ENCODE measurements at regions not wholly inside any gene's neighbourhood (a gene's known extent, or its start where the extent isn't known, plus 50 kb on each side); places are given as distances from the start of the nearest gene placed in this dataset.

GRCh38 chr4:177860171-177860570, 417.9 kb upstream of the AGA start:
- no peaks in the 10 kb centered on the region for H3K9me3 ChIP-seq
- no peak overlapping the region for H3K27ac ChIP-seq
- H3K4me1 ChIP-seq, result no peaks in the 10 kb centered on the region
- no peaks in the 10 kb centered on the region for H3K27me3 ChIP-seq
- DNase-seq (ENCODE audit: low spot score in 2 of 2), result no peak
- H3K4me3 ChIP-seq, result no peak overlapping the region
- TF ChIP-seq POLR2AphosphoS5 (IDR thresholded peaks at IDR 0.05) (no peak), POLR2A (IDR thresholded peaks at IDR 0.05) (no peak), EP300 (IDR thresholded peaks at IDR 0.05) (no peak), CTCF (IDR thresholded peaks at IDR 0.05) (no peak)
- no peaks in the 10 kb centered on the region for H3K36me3 ChIP-seq

GRCh38 chr4:177861551-177862094, 419.4 kb upstream of the AGA start:
- Histone ChIP-seq H3K27ac (no peak overlapping the region), H3K4me1 (no peaks in the 10 kb centered on the region), H3K27me3 (no peaks in the 10 kb centered on the region), H3K4me3 (no peak overlapping the region), H3K36me3 (no peaks in the 10 kb centered on the region), H3K9me3 (no peaks in the 10 kb centered on the region)
- TF ChIP-seq POLR2A (IDR thresholded peaks at IDR 0.05) (no peak), EP300 (IDR thresholded peaks at IDR 0.05) (no peak), CTCF (IDR thresholded peaks at IDR 0.05) (no peak), POLR2AphosphoS5 (IDR thresholded peaks at IDR 0.05) (no peak)
- WGBS, result 93% methylated on average over 17 of the region's 18 CpGs
- DNase-seq (ENCODE audit: low spot score in 2 of 2), result no peak

- 93% methylated on average over 17 of the region's 19 CpGs for WGBS
- TF ChIP-seq POLR2AphosphoS5 (IDR thresholded peaks at IDR 0.05) (no peak), CTCF (IDR thresholded peaks at IDR 0.05) (no peak)
- no peak overlapping the region for H3K27ac ChIP-seq
- no peaks in the 10 kb centered on the region for H3K4me1 ChIP-seq
- H3K4me3 ChIP-seq, result no peak overlapping the region
- H3K36me3 ChIP-seq, result no peaks in the 10 kb centered on the region
- no peaks in the 10 kb centered on the region for H3K9me3 ChIP-seq
- no peaks in the 10 kb centered on the region for H3K27me3 ChIP-seq
- DNase-seq (ENCODE audit: low spot score in 2 of 2), result peak in 1 of 2 donors; percentile 74
These were observed 420.4 kb upstream of the AGA start for GRCh38 chr4:177862541-177863176.

- no peaks in the 10 kb centered on the region for H3K9me3 ChIP-seq
These were observed 437.6 kb upstream of the AGA start for GRCh38 chr4:177879851-177880250.

GRCh38 chr4:177895136-177895535, 452.9 kb upstream of the AGA start:
- no peak for TF ChIP-seq EP300 (IDR thresholded peaks at IDR 0.05)
- TF ChIP-seq POLR2AphosphoS5 (IDR thresholded peaks at IDR 0.05), result no peak
- TF ChIP-seq CTCF (IDR thresholded peaks at IDR 0.05), result no peak
- no peak for TF ChIP-seq POLR2A (IDR thresholded peaks at IDR 0.05)
- H3K27ac ChIP-seq, result no peak overlapping the region
- no peak for DNase-seq (ENCODE audit: low spot score in 2 of 2)
- H3K4me1 ChIP-seq, result no peaks in the 10 kb centered on the region
- H3K27me3 ChIP-seq, result no peaks in the 10 kb centered on the region
- no peaks in the 10 kb centered on the region for H3K36me3 ChIP-seq
- H3K9me3 ChIP-seq, result no peaks in the 10 kb centered on the region
- H3K4me3 ChIP-seq, result no peak overlapping the region

More at GRCh38 chr4:177879851-177880250, 437.6 kb upstream of the AGA start:
- Histone ChIP-seq H3K27me3 (no peaks in the 10 kb centered on the region), H3K27ac (no peak overlapping the region), H3K4me3 (no peak overlapping the region), H3K4me1 (no peaks in the 10 kb centered on the region), H3K36me3 (no peaks in the 10 kb centered on the region)
- TF ChIP-seq POLR2A (IDR thresholded peaks at IDR 0.05) (no peak), EP300 (IDR thresholded peaks at IDR 0.05) (no peak), POLR2AphosphoS5 (IDR thresholded peaks at IDR 0.05) (no peak), CTCF (IDR thresholded peaks at IDR 0.05) (no peak)
- 49% methylated on average over 3 of the region's 3 CpGs for WGBS
- DNase-seq (ENCODE audit: low spot score in 2 of 2), result no peak
